OCI-LY3 (cell line): ENCODE measurements at regions not wholly inside any gene's neighbourhood (a gene's known extent, or its start where the extent isn't known, plus 50 kb on each side); places are given as distances from the start of the nearest gene placed in this dataset.
"Not testable (repeated sequence)": the region's sequence is repeated elsewhere in the genome, so short reads cannot be mapped to it uniquely, and the experiment has no call there.

Experiments
- H2AFZ ChIP-seq: fragments of 200-600, 300-600 bp; shearing (Covaris generic); 2 replicates; pipeline ENCODE4 v1.6.0; 2014; ENCODE audit warnings: antibody characterized with exemption, low read depth, low read length
- H3K27ac ChIP-seq: fragments of 200-600, 300-600 bp; sonication (generic); 2 replicates; pipeline ENCODE4 v1.5.1; 2014; ENCODE audit warnings: mild to moderate bottlenecking, low read length, moderate library complexity, mixed read lengths
- H3K27me3 ChIP-seq: fragments of 200-600, 300-600 bp; sonication (generic); 2 replicates; pipeline ENCODE4 v1.6.1; 2014; ENCODE audit warnings: low read depth, low read length, mixed read lengths
- H3K36me3 ChIP-seq: fragments of 200-600, 300-600 bp; sonication (generic); replicated peaks from 2 replicates; pipeline ENCODE3; 2014; ENCODE audit warnings: low read depth, low read length, mixed read lengths
- H3K4me1 ChIP-seq: fragments of 300-600, 200-600 bp; sonication (generic); 2 replicates; pipeline ENCODE4 v1.6.1; 2014; ENCODE audit warnings: low read length, mixed read lengths
- H3K4me2 ChIP-seq: fragments of 200-600, 300-600 bp; sonication (generic); 2 replicates; pipeline ENCODE4 v1.6.1; 2014; ENCODE audit warnings: low read length, mixed read lengths
- H3K4me3 ChIP-seq: fragments of 300-600, 200-600 bp; sonication (generic); 2 replicates; pipeline ENCODE4 v1.5.1; 2014; ENCODE audit warnings: antibody characterized with exemption, mild to moderate bottlenecking, low read length, moderate library complexity
- H3K79me2 ChIP-seq: fragments of 300-600, 200-600 bp; shearing (Covaris generic); 2 replicates; pipeline ENCODE4 v1.6.1; 2014; ENCODE audit warnings: mild to moderate bottlenecking, low read length, mixed read lengths
- H3K9ac ChIP-seq: fragments of 300-600, 200-600 bp; shearing (Covaris generic); 2 replicates; pipeline ENCODE4 v1.6.0; 2014; ENCODE audit warnings: mild to moderate bottlenecking, low read length, moderate library complexity
- H3K9me3 ChIP-seq: fragments of 200-600, 300-600 bp; shearing (Covaris generic); 2 replicates; pipeline ENCODE4 v1.6.1; 2014; ENCODE audit warnings: low read length, mixed read lengths; ENCODE audit not compliant: insufficient read depth
- H4K20me1 ChIP-seq: fragments of 200-600, 300-600 bp; sonication (generic); 2 replicates; pipeline ENCODE4 v1.6.1; 2016; ENCODE audit warnings: low read length, mixed read lengths; ENCODE audit not compliant: insufficient read depth
- EZH2phosphoT487 ChIP-seq: fragments of 200-600 bp; shearing (Covaris generic); IDR thresholded peaks from 2 replicates; pipeline ENCODE4 v1.6.1; 2018; ENCODE audit warnings: antibody characterized with exemption, mixed run types, low read depth
- TF ChIP-seq, protein P1 (sequence below): fragments of 200-600, 300-600 bp; sonication (generic); IDR thresholded peaks from 2 replicates; pipeline ENCODE4 v1.5.1; 2014; ENCODE audit warnings: antibody characterized with exemption, low read length, low read depth

GRCh38 chr3:177495566-177495965 lies 298.3 kb upstream of the TBL1XR1 start:
- no peak for TF ChIP-seq EZH2phosphoT487
- TF ChIP-seq, protein P1, sequence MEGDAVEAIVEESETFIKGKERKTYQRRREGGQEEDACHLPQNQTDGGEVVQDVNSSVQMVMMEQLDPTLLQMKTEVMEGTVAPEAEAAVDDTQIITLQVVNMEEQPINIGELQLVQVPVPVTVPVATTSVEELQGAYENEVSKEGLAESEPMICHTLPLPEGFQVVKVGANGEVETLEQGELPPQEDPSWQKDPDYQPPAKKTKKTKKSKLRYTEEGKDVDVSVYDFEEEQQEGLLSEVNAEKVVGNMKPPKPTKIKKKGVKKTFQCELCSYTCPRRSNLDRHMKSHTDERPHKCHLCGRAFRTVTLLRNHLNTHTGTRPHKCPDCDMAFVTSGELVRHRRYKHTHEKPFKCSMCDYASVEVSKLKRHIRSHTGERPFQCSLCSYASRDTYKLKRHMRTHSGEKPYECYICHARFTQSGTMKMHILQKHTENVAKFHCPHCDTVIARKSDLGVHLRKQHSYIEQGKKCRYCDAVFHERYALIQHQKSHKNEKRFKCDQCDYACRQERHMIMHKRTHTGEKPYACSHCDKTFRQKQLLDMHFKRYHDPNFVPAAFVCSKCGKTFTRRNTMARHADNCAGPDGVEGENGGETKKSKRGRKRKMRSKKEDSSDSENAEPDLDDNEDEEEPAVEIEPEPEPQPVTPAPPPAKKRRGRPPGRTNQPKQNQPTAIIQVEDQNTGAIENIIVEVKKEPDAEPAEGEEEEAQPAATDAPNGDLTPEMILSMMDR, result no peak
- no peak overlapping the region for H3K9ac ChIP-seq
- H3K4me3 ChIP-seq, result no peak overlapping the region
- H3K27ac ChIP-seq, result no peak overlapping the region
- no peaks in the 10 kb centered on the region for H3K79me2 ChIP-seq
- H3K4me2 ChIP-seq, result no peak overlapping the region
- no peak overlapping the region for H2AFZ ChIP-seq
- H3K9me3 ChIP-seq, result no peaks in the 10 kb centered on the region
- H3K27me3 ChIP-seq, result no peaks in the 10 kb centered on the region
- H3K36me3 ChIP-seq, result no peaks in the 10 kb centered on the region
- H4K20me1 ChIP-seq, result no peaks in the 10 kb centered on the region
- peaks cover 24% of the 10 kb centered on the region for H3K4me1 ChIP-seq

- TF ChIP-seq EZH2phosphoT487, result no peak
- TF ChIP-seq, protein P1, result no peak
- Histone ChIP-seq H3K36me3 (no peaks in the 10 kb centered on the region), H3K4me3 (peak overlapping the region; percentile 6; the same call in 1 of the 2 replicates), H3K9ac (no peak overlapping the region), H3K9me3 (no peaks in the 10 kb centered on the region), H4K20me1 (no peaks in the 10 kb centered on the region), H3K27ac (no peak overlapping the region), H3K79me2 (no peaks in the 10 kb centered on the region), H3K4me1 (peaks cover 24% of the 10 kb centered on the region), H2AFZ (no peak overlapping the region), H3K27me3 (no peaks in the 10 kb centered on the region), H3K4me2 (peak overlapping the region; percentile 59)
Measured at GRCh38 chr3:177498037-177498857, 301.0 kb upstream of the TBL1XR1 start.

DNA sequence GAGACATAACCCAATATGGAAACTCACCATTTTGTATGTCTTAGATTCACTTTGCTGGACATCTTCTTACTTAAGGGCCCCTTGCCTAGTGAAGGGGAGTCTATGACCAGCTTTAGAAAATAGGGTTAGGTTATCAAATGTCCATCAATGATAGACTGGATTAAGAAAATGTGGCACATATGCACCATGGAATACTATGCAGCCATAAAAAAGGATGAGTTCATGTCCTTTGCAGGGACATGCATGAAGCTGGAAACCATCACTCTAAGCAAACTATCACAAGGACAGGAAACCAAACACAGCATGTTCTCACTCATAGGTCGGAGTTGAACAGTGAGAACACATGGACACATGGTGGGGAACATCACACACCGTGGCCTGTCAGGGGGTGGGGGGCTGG lies 301.8 kb upstream of the TBL1XR1 start:
- H3K4me3 ChIP-seq, H3K27me3 ChIP-seq, H3K9ac ChIP-seq, H3K9me3 ChIP-seq, H2AFZ ChIP-seq, H3K4me2 ChIP-seq, H4K20me1 ChIP-seq, H3K79me2 ChIP-seq, H3K27ac ChIP-seq, H3K36me3 ChIP-seq: not testable (repeated sequence)
- H3K4me1 ChIP-seq, result peaks cover 24% of the 10 kb centered on the region

GRCh38 chr3:177499779-177500423 lies 302.6 kb upstream of the TBL1XR1 start:
- no peak overlapping the region for H3K4me2 ChIP-seq
- no peaks in the 10 kb centered on the region for H3K79me2 ChIP-seq
- H3K27me3 ChIP-seq, result no peaks in the 10 kb centered on the region
- H3K4me1 ChIP-seq, result peaks cover 24% of the 10 kb centered on the region
- no peak overlapping the region for H3K9ac ChIP-seq
- no peaks in the 10 kb centered on the region for H3K36me3 ChIP-seq
- H3K4me3 ChIP-seq, result no peak overlapping the region
- no peaks in the 10 kb centered on the region for H3K9me3 ChIP-seq
- no peak overlapping the region for H3K27ac ChIP-seq
- TF ChIP-seq, protein P1, result no peak
- TF ChIP-seq EZH2phosphoT487, result no peak
- H4K20me1 ChIP-seq, result no peaks in the 10 kb centered on the region
- H2AFZ ChIP-seq, result no peak overlapping the region
